ENCODE measurements at regions not wholly inside any gene's neighbourhood (a gene's known extent, or its start where the extent isn't known, plus 50 kb on each side); places are given as distances from the start of the nearest gene placed in this dataset.

DNA sequence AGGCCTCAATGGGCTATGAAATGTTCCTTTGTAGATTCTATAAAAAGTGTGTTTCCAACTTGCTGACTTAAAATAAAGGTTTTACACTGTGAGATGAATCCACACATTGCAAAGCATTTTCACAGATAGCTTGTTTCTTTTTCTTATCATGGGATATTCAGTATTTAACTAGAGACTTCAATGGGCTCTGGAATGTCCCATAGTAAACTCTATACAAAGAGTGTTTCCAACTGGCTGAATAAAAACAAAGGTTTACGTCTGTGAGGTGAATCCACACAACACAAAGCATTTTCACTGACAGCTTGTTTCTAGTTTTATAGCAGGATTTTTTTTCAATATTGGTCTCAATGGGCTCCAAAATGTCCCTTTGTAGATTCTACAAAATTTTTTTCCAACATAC lies 550.1 kb downstream of the KCNJ18 start:
- Histone ChIP-seq H3K27ac (ENCODE audit: low read depth) (no peak overlapping the region), H3K9me2 (ENCODE audit: insufficient read depth) (no peaks in the 10 kb centered on the region), H3K4me3 (no peak overlapping the region), H3K36me3 (ENCODE audit: insufficient read depth) (no peaks in the 10 kb centered on the region), H3K4me2 (no peak overlapping the region), H2AFZ (no peak overlapping the region), H4K20me1 (replicated peaks; ENCODE audit: insufficient read depth) (no peaks in the 10 kb centered on the region), H3K79me2 (replicated peaks; ENCODE audit: insufficient read depth) (no peaks in the 10 kb centered on the region), H3K4me1 (ENCODE audit: insufficient read depth) (no peaks in the 10 kb centered on the region), H3F3A (replicated peaks; ENCODE audit: low read depth) (no peaks in the 10 kb centered on the region), H3K27me3 (ENCODE audit: insufficient read depth) (no peaks in the 10 kb centered on the region)
- no peak for DNase-seq (ENCODE audit: low spot score)
- no peak for TF ChIP-seq ZNF114 (CRISPR knock-in tag; IDR thresholded peaks at IDR 0.05)
- TF ChIP-seq POLR2AphosphoS5 (IDR thresholded peaks at IDR 0.05; ENCODE audit: low read depth): no peak
- no peak for TF ChIP-seq CREB1 (CRISPR knock-in tag; IDR thresholded peaks at IDR 0.05; ENCODE audit: low read depth)
- TF ChIP-seq STAT1 (IDR thresholded peaks at IDR 0.05; ENCODE audit: unreplicated experiment): no peak
- TF ChIP-seq EZH2phosphoT487 (IDR thresholded peaks at IDR 0.05; ENCODE audit: unreplicated experiment): no peak
- no peak for TF ChIP-seq ZNF331 (CRISPR knock-in tag; IDR thresholded peaks at IDR 0.05; ENCODE audit: low read depth)
- TF ChIP-seq, protein P1, sequence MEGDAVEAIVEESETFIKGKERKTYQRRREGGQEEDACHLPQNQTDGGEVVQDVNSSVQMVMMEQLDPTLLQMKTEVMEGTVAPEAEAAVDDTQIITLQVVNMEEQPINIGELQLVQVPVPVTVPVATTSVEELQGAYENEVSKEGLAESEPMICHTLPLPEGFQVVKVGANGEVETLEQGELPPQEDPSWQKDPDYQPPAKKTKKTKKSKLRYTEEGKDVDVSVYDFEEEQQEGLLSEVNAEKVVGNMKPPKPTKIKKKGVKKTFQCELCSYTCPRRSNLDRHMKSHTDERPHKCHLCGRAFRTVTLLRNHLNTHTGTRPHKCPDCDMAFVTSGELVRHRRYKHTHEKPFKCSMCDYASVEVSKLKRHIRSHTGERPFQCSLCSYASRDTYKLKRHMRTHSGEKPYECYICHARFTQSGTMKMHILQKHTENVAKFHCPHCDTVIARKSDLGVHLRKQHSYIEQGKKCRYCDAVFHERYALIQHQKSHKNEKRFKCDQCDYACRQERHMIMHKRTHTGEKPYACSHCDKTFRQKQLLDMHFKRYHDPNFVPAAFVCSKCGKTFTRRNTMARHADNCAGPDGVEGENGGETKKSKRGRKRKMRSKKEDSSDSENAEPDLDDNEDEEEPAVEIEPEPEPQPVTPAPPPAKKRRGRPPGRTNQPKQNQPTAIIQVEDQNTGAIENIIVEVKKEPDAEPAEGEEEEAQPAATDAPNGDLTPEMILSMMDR (conservative IDR thresholded peaks at IDR 0.05; ENCODE audit: low read depth in 2 of 2): no peak
- no peak for TF ChIP-seq NANOG (IDR thresholded peaks at IDR 0.05; ENCODE audit: borderline replicate concordance)
- TF ChIP-seq, protein P2, sequence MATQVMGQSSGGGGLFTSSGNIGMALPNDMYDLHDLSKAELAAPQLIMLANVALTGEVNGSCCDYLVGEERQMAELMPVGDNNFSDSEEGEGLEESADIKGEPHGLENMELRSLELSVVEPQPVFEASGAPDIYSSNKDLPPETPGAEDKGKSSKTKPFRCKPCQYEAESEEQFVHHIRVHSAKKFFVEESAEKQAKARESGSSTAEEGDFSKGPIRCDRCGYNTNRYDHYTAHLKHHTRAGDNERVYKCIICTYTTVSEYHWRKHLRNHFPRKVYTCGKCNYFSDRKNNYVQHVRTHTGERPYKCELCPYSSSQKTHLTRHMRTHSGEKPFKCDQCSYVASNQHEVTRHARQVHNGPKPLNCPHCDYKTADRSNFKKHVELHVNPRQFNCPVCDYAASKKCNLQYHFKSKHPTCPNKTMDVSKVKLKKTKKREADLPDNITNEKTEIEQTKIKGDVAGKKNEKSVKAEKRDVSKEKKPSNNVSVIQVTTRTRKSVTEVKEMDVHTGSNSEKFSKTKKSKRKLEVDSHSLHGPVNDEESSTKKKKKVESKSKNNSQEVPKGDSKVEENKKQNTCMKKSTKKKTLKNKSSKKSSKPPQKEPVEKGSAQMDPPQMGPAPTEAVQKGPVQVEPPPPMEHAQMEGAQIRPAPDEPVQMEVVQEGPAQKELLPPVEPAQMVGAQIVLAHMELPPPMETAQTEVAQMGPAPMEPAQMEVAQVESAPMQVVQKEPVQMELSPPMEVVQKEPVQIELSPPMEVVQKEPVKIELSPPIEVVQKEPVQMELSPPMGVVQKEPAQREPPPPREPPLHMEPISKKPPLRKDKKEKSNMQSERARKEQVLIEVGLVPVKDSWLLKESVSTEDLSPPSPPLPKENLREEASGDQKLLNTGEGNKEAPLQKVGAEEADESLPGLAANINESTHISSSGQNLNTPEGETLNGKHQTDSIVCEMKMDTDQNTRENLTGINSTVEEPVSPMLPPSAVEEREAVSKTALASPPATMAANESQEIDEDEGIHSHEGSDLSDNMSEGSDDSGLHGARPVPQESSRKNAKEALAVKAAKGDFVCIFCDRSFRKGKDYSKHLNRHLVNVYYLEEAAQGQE (IDR thresholded peaks at IDR 0.05; ENCODE audit: unreplicated experiment): no peak
- TF ChIP-seq, protein P3, sequence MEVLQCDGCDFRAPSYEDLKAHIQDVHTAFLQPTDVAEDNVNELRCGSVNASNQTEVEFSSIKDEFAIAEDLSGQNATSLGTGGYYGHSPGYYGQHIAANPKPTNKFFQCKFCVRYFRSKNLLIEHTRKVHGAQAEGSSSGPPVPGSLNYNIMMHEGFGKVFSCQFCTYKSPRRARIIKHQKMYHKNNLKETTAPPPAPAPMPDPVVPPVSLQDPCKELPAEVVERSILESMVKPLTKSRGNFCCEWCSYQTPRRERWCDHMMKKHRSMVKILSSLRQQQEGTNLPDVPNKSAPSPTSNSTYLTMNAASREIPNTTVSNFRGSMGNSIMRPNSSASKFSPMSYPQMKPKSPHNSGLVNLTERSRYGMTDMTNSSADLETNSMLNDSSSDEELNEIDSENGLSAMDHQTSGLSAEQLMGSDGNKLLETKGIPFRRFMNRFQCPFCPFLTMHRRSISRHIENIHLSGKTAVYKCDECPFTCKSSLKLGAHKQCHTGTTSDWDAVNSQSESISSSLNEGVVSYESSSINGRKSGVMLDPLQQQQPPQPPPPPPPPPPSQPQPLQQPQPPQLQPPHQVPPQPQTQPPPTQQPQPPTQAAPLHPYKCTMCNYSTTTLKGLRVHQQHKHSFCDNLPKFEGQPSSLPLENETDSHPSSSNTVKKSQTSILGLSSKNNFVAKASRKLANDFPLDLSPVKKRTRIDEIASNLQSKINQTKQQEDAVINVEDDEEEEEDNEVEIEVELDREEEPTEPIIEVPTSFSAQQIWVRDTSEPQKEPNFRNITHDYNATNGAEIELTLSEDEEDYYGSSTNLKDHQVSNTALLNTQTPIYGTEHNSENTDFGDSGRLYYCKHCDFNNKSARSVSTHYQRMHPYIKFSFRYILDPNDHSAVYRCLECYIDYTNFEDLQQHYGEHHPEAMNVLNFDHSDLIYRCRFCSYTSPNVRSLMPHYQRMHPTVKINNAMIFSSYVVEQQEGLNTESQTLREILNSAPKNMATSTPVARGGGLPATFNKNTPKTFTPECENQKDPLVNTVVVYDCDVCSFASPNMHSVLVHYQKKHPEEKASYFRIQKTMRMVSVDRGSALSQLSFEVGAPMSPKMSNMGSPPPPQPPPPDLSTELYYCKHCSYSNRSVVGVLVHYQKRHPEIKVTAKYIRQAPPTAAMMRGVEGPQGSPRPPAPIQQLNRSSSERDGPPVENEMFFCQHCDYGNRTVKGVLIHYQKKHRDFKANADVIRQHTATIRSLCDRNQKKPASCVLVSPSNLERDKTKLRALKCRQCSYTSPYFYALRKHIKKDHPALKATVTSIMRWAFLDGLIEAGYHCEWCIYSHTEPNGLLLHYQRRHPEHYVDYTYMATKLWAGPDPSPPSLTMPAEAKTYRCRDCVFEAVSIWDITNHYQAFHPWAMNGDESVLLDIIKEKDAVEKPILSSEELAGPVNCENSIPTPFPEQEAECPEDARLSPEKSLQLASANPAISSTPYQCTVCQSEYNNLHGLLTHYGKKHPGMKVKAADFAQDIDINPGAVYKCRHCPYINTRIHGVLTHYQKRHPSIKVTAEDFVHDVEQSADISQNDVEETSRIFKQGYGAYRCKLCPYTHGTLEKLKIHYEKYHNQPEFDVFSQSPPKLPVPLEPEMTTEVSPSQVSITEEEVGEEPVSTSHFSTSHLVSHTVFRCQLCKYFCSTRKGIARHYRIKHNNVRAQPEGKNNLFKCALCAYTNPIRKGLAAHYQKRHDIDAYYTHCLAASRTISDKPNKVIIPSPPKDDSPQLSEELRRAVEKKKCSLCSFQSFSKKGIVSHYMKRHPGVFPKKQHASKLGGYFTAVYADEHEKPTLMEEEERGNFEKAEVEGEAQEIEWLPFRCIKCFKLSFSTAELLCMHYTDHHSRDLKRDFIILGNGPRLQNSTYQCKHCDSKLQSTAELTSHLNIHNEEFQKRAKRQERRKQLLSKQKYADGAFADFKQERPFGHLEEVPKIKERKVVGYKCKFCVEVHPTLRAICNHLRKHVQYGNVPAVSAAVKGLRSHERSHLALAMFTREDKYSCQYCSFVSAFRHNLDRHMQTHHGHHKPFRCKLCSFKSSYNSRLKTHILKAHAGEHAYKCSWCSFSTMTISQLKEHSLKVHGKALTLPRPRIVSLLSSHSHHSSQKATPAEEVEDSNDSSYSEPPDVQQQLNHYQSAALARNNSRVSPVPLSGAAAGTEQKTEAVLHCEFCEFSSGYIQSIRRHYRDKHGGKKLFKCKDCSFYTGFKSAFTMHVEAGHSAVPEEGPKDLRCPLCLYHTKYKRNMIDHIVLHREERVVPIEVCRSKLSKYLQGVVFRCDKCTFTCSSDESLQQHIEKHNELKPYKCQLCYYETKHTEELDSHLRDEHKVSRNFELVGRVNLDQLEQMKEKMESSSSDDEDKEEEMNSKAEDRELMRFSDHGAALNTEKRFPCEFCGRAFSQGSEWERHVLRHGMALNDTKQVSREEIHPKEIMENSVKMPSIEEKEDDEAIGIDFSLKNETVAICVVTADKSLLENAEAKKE (CRISPR knock-in tag; IDR thresholded peaks at IDR 0.05): no peak
- no peak for TF ChIP-seq EZH2 (IDR thresholded peaks at IDR 0.05; ENCODE audit: low read depth, unreplicated experiment)
- TF ChIP-seq JUNB (IDR thresholded peaks at IDR 0.05; ENCODE audit: unreplicated experiment): no peak
- Mint-ChIP-seq H3K4me3 (no peak overlapping the region), H3K4me1 (no peaks in the 10 kb centered on the region), H3K36me3 (ENCODE audit: low read depth) (peaks cover 7% of the 10 kb centered on the region; the same call in 2 of the 3 replicates), H3K27ac (no peak overlapping the region), H3K27me3 (ENCODE audit: insufficient read depth, low read depth, poor library complexity) (no peaks in the 10 kb centered on the region), H3K9me3 (peaks cover 68% of the 10 kb centered on the region)
- no peak for ATAC-seq
